Esophagus (tissue), 2 donors: ENCODE measurements at regions not wholly inside any gene's neighbourhood (a gene's known extent, or its start where the extent isn't known, plus 50 kb on each side); places are given as distances from the start of the nearest gene placed in this dataset.

Source experiments
- H3K27ac ChIP-seq, 2 donors: one replicate each; pipeline ENCODE4 v1.5.1; 2013; ENCODE audit warnings: low read depth in 2 of 2, mild to moderate bottlenecking in 2 of 2, inconsistent platforms in 1 of 2, low read length in 1 of 2, moderate library complexity in 1 of 2
- H3K27me3 ChIP-seq, 2 donors: one replicate each; pipeline ENCODE4 v1.6.1; 2013; ENCODE audit warnings: low read length in 2 of 2, control low read depth in 1 of 2, mild to moderate bottlenecking in 1 of 2; ENCODE audit not compliant: insufficient read depth in 2 of 2, control insufficient read depth in 1 of 2
- H3K36me3 ChIP-seq, 2 donors: one replicate each; pipeline ENCODE4 v1.6.1; 2013; ENCODE audit warnings: low read length in 1 of 2; ENCODE audit not compliant: control insufficient read depth in 2 of 2, insufficient read depth in 2 of 2
- H3K4me1 ChIP-seq, 2 donors: one replicate each; pipeline ENCODE4 v1.6.1; 2013; ENCODE audit warnings: low read length in 1 of 2; ENCODE audit not compliant: control insufficient read depth in 2 of 2, insufficient read depth in 2 of 2
- H3K4me3 ChIP-seq, 2 donors: one replicate each; pipeline ENCODE4 v1.5.1; 2013; ENCODE audit warnings: low read length in 2 of 2, mild to moderate bottlenecking in 2 of 2, low read depth in 1 of 2, moderate library complexity in 1 of 2
- H3K9me3 ChIP-seq, 2 donors: one replicate each; pipeline ENCODE4 v1.6.1; 2013; ENCODE audit warnings: mild to moderate bottlenecking in 2 of 2, low read depth in 1 of 2, low read length in 1 of 2, moderate library complexity in 1 of 2; ENCODE audit not compliant: control insufficient read depth in 2 of 2, insufficient read depth in 1 of 2
- WGBS, 2 donors: extraction: QIAGEN DNeasy Blood & Tissue Kit; methylation state at CpG; one replicate each; pipeline ENCODE4 v1.1.7; 2013; 5-methylcytosine and 5-hydroxymethylcytosine counted together
- donor health status: healthy with polysubstance abuse.
- donor health status: Bipolar disorder and iron deficiency.

- 89 to 94% methylated on average over 14 to 15 of the region's 15 CpGs for WGBS, 2 donors
- H3K4me3 ChIP-seq, result no peak overlapping the region
- H3K27me3 ChIP-seq, result no peaks in the 10 kb centered on the region
- H3K36me3 ChIP-seq, result no peaks in the 10 kb centered on the region
- H3K27ac ChIP-seq, result no peak overlapping the region
- no peaks in the 10 kb centered on the region for H3K4me1 ChIP-seq
- no peaks in the 10 kb centered on the region for H3K9me3 ChIP-seq
Observed at GRCh38 chr16:11424118-11424460, 78.8 kb downstream of the RMI2 start.

GRCh38 chr16:11425140-11425539 lies 79.9 kb downstream of the RMI2 start:
- Histone ChIP-seq H3K9me3 (no peaks in the 10 kb centered on the region), H3K27ac (no peak overlapping the region), H3K27me3 (no peaks in the 10 kb centered on the region), H3K4me3 (no peak overlapping the region), H3K36me3 (no peaks in the 10 kb centered on the region), H3K4me1 (no peaks in the 10 kb centered on the region)
- 82 to 86% methylated on average over 14 of the region's 14 CpGs for WGBS, 2 donors

GRCh38 chr16:11428623-11428953 lies 83.3 kb downstream of the RMI2 start:
- Histone ChIP-seq H3K9me3 (peaks cover 0 to 3% of the 10 kb centered on the region in 2 donors), H3K4me1 (no peaks in the 10 kb centered on the region), H3K36me3 (no peaks in the 10 kb centered on the region), H3K27ac (no peak overlapping the region), H3K27me3 (no peaks in the 10 kb centered on the region), H3K4me3 (no peak overlapping the region)
- WGBS, 2 donors, result 72 to 74% methylated on average over 4 of the region's 4 CpGs

- Histone ChIP-seq H3K27me3 (no peaks in the 10 kb centered on the region), H3K27ac (no peak overlapping the region), H3K9me3 (peaks cover 0 to 3% of the 10 kb centered on the region in 2 donors), H3K4me3 (no peak overlapping the region), H3K36me3 (no peaks in the 10 kb centered on the region), H3K4me1 (no peaks in the 10 kb centered on the region)
- WGBS, 2 donors, result 50 to 53% methylated on average over 6 of the region's 6 CpGs
Observed at GRCh38 chr16:11429123-11429522, 83.9 kb downstream of the RMI2 start.

GRCh38 chr16:11429823-11430222 lies 84.6 kb downstream of the RMI2 start:
- no peaks in the 10 kb centered on the region for H3K36me3 ChIP-seq
- H3K27ac ChIP-seq, result no peak overlapping the region
- 66 to 74% methylated on average over 6 of the region's 6 CpGs for WGBS, 2 donors
- no peak overlapping the region for H3K4me3 ChIP-seq
- H3K4me1 ChIP-seq, result no peaks in the 10 kb centered on the region
- H3K9me3 ChIP-seq, result peaks cover 0 to 3% of the 10 kb centered on the region in 2 donors
- no peaks in the 10 kb centered on the region for H3K27me3 ChIP-seq

- Histone ChIP-seq H3K27me3 (no peaks in the 10 kb centered on the region), H3K27ac (no peak overlapping the region), H3K4me1 (peaks cover 0 to 3% of the 10 kb centered on the region in 2 donors), H3K36me3 (no peaks in the 10 kb centered on the region), H3K4me3 (no peak overlapping the region), H3K9me3 (peaks cover 0 to 3% of the 10 kb centered on the region in 2 donors)
- 73 to 78% methylated on average over 11 of the region's 11 CpGs for WGBS, 2 donors
Observed at GRCh38 chr16:11430601-11431317, 85.5 kb downstream of the RMI2 start.

GRCh38 chr16:11431915-11432465 lies 86.7 kb downstream of the RMI2 start:
- H3K27me3 ChIP-seq, result no peaks in the 10 kb centered on the region
- peaks cover 0 to 3% of the 10 kb centered on the region in 2 donors for H3K9me3 ChIP-seq
- no peaks in the 10 kb centered on the region for H3K36me3 ChIP-seq
- no peak overlapping the region for H3K4me3 ChIP-seq
- H3K4me1 ChIP-seq, result peaks cover 0 to 3% of the 10 kb centered on the region in 2 donors
- 74 to 80% methylated on average over 4 of the region's 4 CpGs for WGBS, 2 donors
- H3K27ac ChIP-seq, result no peak overlapping the region

- Histone ChIP-seq H3K9me3 (peaks cover 0 to 3% of the 10 kb centered on the region in 2 donors), H3K27me3 (no peaks in the 10 kb centered on the region), H3K36me3 (no peaks in the 10 kb centered on the region), H3K4me3 (no peak overlapping the region), H3K4me1 (peaks cover 0 to 3% of the 10 kb centered on the region in 2 donors), H3K27ac (no peak overlapping the region)
- 81% methylated on average over 4 of the region's 4 CpGs for WGBS, 2 donors
Observed at GRCh38 chr16:11432856-11433395, 87.7 kb downstream of the RMI2 start.

- H3K9me3 ChIP-seq, result peaks cover 0 to 11% of the 10 kb centered on the region in 2 donors
Observed at GRCh38 chr16:11435576-11435975, 90.3 kb downstream of the RMI2 start.

GRCh38 chr16:11437069-11437468 lies 91.8 kb downstream of the RMI2 start:
- 77 to 80% methylated on average over 5 of the region's 5 CpGs for WGBS, 2 donors
- H3K36me3 ChIP-seq, result no peaks in the 10 kb centered on the region

More at GRCh38 chr16:11435576-11435975, 90.3 kb downstream of the RMI2 start:
- 83 to 85% methylated on average over 11 of the region's 11 CpGs for WGBS, 2 donors
- Histone ChIP-seq H3K4me1 (peaks cover 0 to 3% of the 10 kb centered on the region in 2 donors), H3K36me3 (no peaks in the 10 kb centered on the region), H3K27me3 (no peaks in the 10 kb centered on the region), H3K27ac (no peak overlapping the region), H3K4me3 (no peak overlapping the region)

More at GRCh38 chr16:11437069-11437468, 91.8 kb downstream of the RMI2 start:
- Histone ChIP-seq H3K4me3 (no peak overlapping the region), H3K27ac (no peak overlapping the region), H3K27me3 (no peaks in the 10 kb centered on the region), H3K4me1 (peaks cover 0 to 3% of the 10 kb centered on the region in 2 donors), H3K9me3 (peaks cover 0 to 11% of the 10 kb centered on the region in 2 donors)
